ENCODE measurements at regions not wholly inside any gene's neighbourhood (a gene's known extent, or its start where the extent isn't known, plus 50 kb on each side); places are given as distances from the start of the nearest gene placed in this dataset.

- DNase-seq, result no peak
- Mint-ChIP-seq H3K4me3 (no peak overlapping the region), H3K27ac (no peak overlapping the region), H3K27me3 (peaks cover 19% of the 10 kb centered on the region), H3K36me3 (ENCODE audit: low read depth) (no peaks in the 10 kb centered on the region), H3K9me3 (no peaks in the 10 kb centered on the region), H3K4me1 (no peaks in the 10 kb centered on the region)
- POLR2A ChIA-PET, result no interaction called here
- CTCF ChIA-PET, result no interaction called here
Measured at GRCh38 chr1:224879162-224879803, 50.2 kb upstream of the DNAH14 start.
